PC-3 (cell line): ENCODE measurements at regions not wholly inside any gene's neighbourhood (a gene's known extent, or its start where the extent isn't known, plus 50 kb on each side); places are given as distances from the start of the nearest gene placed in this dataset.

Experiments used
- ATAC-seq: fragments of 200-7000 bp; cut with Tn5 transposase; 2 replicates; pipeline ENCODE4 v1.9.1; 2020; ENCODE audit warnings: mild to moderate bottlenecking, moderate library complexity
- BruUV-seq: library from RNA; stranded (reverse); fragments of 400-500 nt; replicated peaks from 2 replicates; lab custom pipeline; 2021; lab: Mats Ljungman, UMichigan
- CTCF ChIA-PET: fragments of 300-600 bp; sonication (Branson Sonifier 250); formaldehyde crosslinking; loops from one replicate; lab custom pipeline; 2022; ENCODE audit warnings: antibody characterized with exemption; lab: Charles Lee
- POLR2A ChIA-PET: fragments of 300-600 bp; sonication (Branson Sonifier 250); formaldehyde crosslinking; loops from one replicate; lab custom pipeline; 2022; ENCODE audit warnings: antibody characterized with exemption; ENCODE audit not compliant: unreplicated experiment; lab: Charles Lee
- DNase-seq: peaks from one replicate; pipeline ENCODE4 v3.0.0-alpha.2; 2015
- H2AFZ ChIP-seq: fragments of 300-600 bp; sonication (generic); 2 replicates; pipeline ENCODE4 v1.6.0; 2016; ENCODE audit warnings: antibody characterized with exemption, low read length
- H3F3A ChIP-seq: fragments of 300-600 bp; sonication (generic); one replicate; pipeline ENCODE4 v1.6.0; 2017; ENCODE audit warnings: antibody characterized with exemption, low read length, control low read depth, mild to moderate bottlenecking; ENCODE audit not compliant: unreplicated experiment
- H3K27ac ChIP-seq: fragments of 300-600 bp; sonication (generic); 2 replicates; pipeline ENCODE4 v1.5.1; 2016; ENCODE audit warnings: mild to moderate bottlenecking, low read length
- H3K27me3 ChIP-seq: fragments of 300-600 bp; sonication (generic); 2 replicates; pipeline ENCODE4 v1.6.1; 2016; ENCODE audit warnings: low read length, mixed read lengths
- H3K36me3 ChIP-seq: fragments of 300-600 bp; sonication (generic); 2 replicates; pipeline ENCODE4 v1.6.1; 2016; ENCODE audit warnings: low read depth, mixed run types, low read length, mixed read lengths
- H3K4me1 ChIP-seq: fragments of 300-600 bp; sonication (generic); 2 replicates; pipeline ENCODE4 v1.5.1; 2016; ENCODE audit warnings: low read length; ENCODE audit not compliant: insufficient read depth
- H3K4me2 ChIP-seq: fragments of 300-600 bp; sonication (generic); 2 replicates; pipeline ENCODE4 v1.6.0; 2016; ENCODE audit warnings: low read length
- H3K4me3 ChIP-seq: fragments of 300-600 bp; sonication (generic); 2 replicates; pipeline ENCODE4 v1.5.1; 2016; ENCODE audit warnings: mild to moderate bottlenecking, low read length, mixed read lengths
- H3K79me2 ChIP-seq: fragments of 300-600 bp; sonication (generic); 2 replicates; pipeline ENCODE4 v1.6.1; 2017; ENCODE audit warnings: low read length, mixed read lengths
- H3K9ac ChIP-seq: fragments of 300-600 bp; sonication (generic); 2 replicates; pipeline ENCODE4 v1.6.0; 2016; ENCODE audit warnings: mild to moderate bottlenecking, low read length
- H3K9me2 ChIP-seq: fragments of 300-600 bp; sonication (generic); replicated peaks from 2 replicates; pipeline ENCODE4 v1.6.1; 2016; ENCODE audit warnings: mixed run types, low read length, mixed read lengths
- H3K9me3 ChIP-seq: fragments of 300-600 bp; sonication (generic); 2 replicates; pipeline ENCODE4 v1.6.1; 2016; ENCODE audit warnings: low read length, mixed read lengths
- H4K20me1 ChIP-seq: fragments of 300-600 bp; sonication (generic); 2 replicates; pipeline ENCODE4 v1.6.1; 2016; ENCODE audit warnings: low read length, mixed read lengths
- EZH2 ChIP-seq: fragments of 300-600 bp; sonication (generic); IDR thresholded peaks from one replicate; pipeline ENCODE4 v1.6.1; 2017; ENCODE audit warnings: antibody characterized with exemption, mild to moderate bottlenecking, low read length; ENCODE audit not compliant: unreplicated experiment
- EZH2phosphoT487 ChIP-seq: fragments of 300-600 bp; sonication (generic); IDR thresholded peaks from 2 replicates; pipeline ENCODE4 v1.6.1; 2018; ENCODE audit warnings: mild to moderate bottlenecking, antibody characterized with exemption, low read length, borderline replicate concordance
- intact Hi-C: fragments of 100-400 bp; cut with micrococcal nuclease; formaldehyde crosslinking; loops from 2 replicates; pipeline ENCODE4 v1.9.0; 2023
- TF ChIP-seq, protein P1 (sequence below): fragments of 300-600 bp; sonication (generic); conservative IDR thresholded peaks from 2 replicates; pipeline ENCODE4 v1.5.1; 2017; ENCODE audit warnings: antibody characterized with exemption, low read depth, mild to moderate bottlenecking, low read length

DNA sequence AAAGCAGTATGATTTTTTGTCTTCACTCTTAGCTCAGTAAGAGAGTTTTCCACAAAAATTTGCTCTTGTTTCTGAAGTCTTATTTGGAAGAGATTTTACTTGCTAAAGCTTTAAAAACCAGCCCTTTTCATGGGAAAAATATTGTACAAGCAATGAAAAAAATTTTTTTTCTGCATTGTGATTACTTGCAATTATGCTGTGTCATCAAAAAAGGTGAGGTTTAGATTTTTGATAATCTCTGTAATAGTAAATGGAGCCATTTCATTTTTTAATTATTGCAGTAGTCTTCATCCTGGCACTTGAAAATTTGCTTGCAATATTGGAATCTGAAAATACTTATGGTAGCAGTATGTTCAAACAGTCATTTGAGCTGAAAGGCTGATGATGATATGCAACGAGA lies 447.4 kb downstream of the SH2D4B start:
- no peak for TF ChIP-seq EZH2
- no peak overlapping the region for H3K27ac ChIP-seq
- no peaks in the 10 kb centered on the region for H3K79me2 ChIP-seq
- H3K9ac ChIP-seq, result no peak overlapping the region
- H3K4me1 ChIP-seq, result no peaks in the 10 kb centered on the region
- no peak for ATAC-seq
- no peaks in the 10 kb centered on the region for H3K36me3 ChIP-seq
- no peak overlapping the region for H3K4me3 ChIP-seq
- POLR2A ChIA-PET, result no interaction called here
- no peak for DNase-seq
- intact Hi-C loops, result no loop called here
- BruUV-seq, result no TSS peak
- H3K27me3 ChIP-seq, result no peaks in the 10 kb centered on the region
- no peaks in the 10 kb centered on the region for H3F3A ChIP-seq
- CTCF ChIA-PET, result no interaction called here
- no peak overlapping the region for H3K4me2 ChIP-seq
- H2AFZ ChIP-seq, result no peak overlapping the region
- H3K9me3 ChIP-seq, result no peaks in the 10 kb centered on the region
- H4K20me1 ChIP-seq, result no peaks in the 10 kb centered on the region
- H3K9me2 ChIP-seq, result no peaks in the 10 kb centered on the region

DNA sequence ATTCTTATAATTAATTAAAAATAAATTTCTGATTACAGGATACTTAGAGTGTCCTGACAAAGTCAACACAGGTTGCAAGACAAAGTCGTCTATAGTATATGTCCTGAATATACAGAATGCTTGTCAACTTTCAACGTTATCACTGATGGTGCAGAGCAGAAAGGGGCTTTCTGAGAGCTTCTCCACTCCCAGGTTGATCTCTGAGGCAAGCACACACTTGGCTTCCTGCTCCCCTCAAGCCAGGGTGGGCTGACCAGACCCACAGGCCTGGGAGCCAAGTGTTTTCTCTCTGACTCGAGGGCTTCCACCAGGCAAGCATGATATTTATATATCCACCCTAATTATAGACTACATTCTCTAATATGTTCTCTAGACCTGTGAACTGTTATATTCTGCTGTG lies 448.9 kb downstream of the SH2D4B start:
- Histone ChIP-seq H3K27me3 (no peaks in the 10 kb centered on the region), H3K36me3 (no peaks in the 10 kb centered on the region), H3K4me3 (no peak overlapping the region), H3K4me2 (no peak overlapping the region), H3K9ac (no peak overlapping the region), H3F3A (no peaks in the 10 kb centered on the region), H3K9me3 (no peaks in the 10 kb centered on the region), H3K4me1 (no peaks in the 10 kb centered on the region), H3K79me2 (no peaks in the 10 kb centered on the region), H4K20me1 (no peaks in the 10 kb centered on the region), H3K27ac (no peak overlapping the region), H3K9me2 (no peaks in the 10 kb centered on the region), H2AFZ (no peak overlapping the region)
- CTCF ChIA-PET, result no interaction called here
- no peak for ATAC-seq
- no peak for DNase-seq
- intact Hi-C loops, result no loop called here
- no TSS peak for BruUV-seq
- POLR2A ChIA-PET, result no interaction called here
- TF ChIP-seq EZH2 (no peak), EZH2phosphoT487 (no peak)
- TF ChIP-seq, protein P1, sequence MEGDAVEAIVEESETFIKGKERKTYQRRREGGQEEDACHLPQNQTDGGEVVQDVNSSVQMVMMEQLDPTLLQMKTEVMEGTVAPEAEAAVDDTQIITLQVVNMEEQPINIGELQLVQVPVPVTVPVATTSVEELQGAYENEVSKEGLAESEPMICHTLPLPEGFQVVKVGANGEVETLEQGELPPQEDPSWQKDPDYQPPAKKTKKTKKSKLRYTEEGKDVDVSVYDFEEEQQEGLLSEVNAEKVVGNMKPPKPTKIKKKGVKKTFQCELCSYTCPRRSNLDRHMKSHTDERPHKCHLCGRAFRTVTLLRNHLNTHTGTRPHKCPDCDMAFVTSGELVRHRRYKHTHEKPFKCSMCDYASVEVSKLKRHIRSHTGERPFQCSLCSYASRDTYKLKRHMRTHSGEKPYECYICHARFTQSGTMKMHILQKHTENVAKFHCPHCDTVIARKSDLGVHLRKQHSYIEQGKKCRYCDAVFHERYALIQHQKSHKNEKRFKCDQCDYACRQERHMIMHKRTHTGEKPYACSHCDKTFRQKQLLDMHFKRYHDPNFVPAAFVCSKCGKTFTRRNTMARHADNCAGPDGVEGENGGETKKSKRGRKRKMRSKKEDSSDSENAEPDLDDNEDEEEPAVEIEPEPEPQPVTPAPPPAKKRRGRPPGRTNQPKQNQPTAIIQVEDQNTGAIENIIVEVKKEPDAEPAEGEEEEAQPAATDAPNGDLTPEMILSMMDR, result no peak

DNA sequence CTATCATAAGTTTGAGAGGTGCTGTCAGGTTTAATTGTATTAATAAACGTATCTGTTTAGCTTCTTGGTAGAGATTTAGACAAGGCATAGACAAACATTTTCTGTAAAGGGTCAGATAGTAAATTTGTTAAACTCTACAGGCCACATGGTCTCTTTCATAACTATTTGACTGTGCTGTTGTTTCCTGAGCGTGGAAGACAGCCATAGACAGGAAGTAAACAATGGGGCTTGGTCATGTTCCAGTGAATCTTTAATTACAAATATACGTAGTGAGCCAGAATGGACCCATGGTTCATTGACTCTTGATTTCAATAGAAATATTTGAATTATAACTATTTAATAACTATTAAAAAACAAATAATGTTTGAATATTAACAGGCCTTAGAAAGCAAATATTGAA lies 451.1 kb downstream of the SH2D4B start:
- intact Hi-C loops, result no loop called here
- no peak overlapping the region for H3K9ac ChIP-seq
- H3K27me3 ChIP-seq, result no peaks in the 10 kb centered on the region
- CTCF ChIA-PET, result no interaction called here
- ATAC-seq, result no peak
- H4K20me1 ChIP-seq, result no peaks in the 10 kb centered on the region
- BruUV-seq, result no TSS peak
- H2AFZ ChIP-seq, result no peak overlapping the region
- H3K4me3 ChIP-seq, result no peak overlapping the region
- POLR2A ChIA-PET, result no interaction called here
- H3K9me2 ChIP-seq, result no peaks in the 10 kb centered on the region
- H3K9me3 ChIP-seq, result no peaks in the 10 kb centered on the region
- no peak overlapping the region for H3K4me2 ChIP-seq
- no peaks in the 10 kb centered on the region for H3K79me2 ChIP-seq
- H3K36me3 ChIP-seq, result no peaks in the 10 kb centered on the region
- DNase-seq, result no peak
- H3F3A ChIP-seq, result no peaks in the 10 kb centered on the region
- no peaks in the 10 kb centered on the region for H3K4me1 ChIP-seq
- TF ChIP-seq, protein P1, result no peak
- TF ChIP-seq EZH2, result no peak
- TF ChIP-seq EZH2phosphoT487, result no peak
- H3K27ac ChIP-seq, result no peak overlapping the region
